ENCODE measurements at regions not wholly inside any gene's neighbourhood (a gene's known extent, or its start where the extent isn't known, plus 50 kb on each side); places are given as distances from the start of the nearest gene placed in this dataset.
"Not testable (repeated sequence)": the region's sequence is repeated elsewhere in the genome, so short reads cannot be mapped to it uniquely, and the experiment has no call there.

DNA sequence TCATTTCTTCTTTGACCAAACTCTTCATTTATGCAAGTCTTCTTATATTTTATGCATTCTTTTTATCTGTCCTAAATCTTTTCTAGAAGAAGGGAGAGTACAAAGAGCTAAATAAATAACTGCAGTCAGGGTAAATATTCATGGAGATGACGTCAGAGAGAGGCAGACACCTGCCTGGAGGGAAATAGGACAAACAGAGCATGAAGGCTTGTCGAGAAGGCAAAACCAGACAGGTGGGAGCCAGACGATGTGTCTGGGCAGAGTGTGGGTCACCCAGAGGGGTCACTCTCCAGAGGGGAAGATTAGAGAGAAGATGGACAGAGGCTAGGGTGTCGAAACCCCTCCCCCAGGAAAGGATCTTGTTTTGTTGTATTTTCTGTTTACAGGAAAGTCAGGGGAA is 78.3 kb upstream of the RPL38 start:
- Histone ChIP-seq H3K4me3 (ENCODE audit: low read length) (no peak overlapping the region), H3K9me3 (replicated peaks; ENCODE audit: control insufficient read depth, low read depth, low read length) (peaks cover 6% of the 10 kb centered on the region), H3K36me3 (ENCODE audit: control insufficient read depth, insufficient read depth, low read length) (no peaks in the 10 kb centered on the region), H3K27ac (ENCODE audit: low read length) (no peak overlapping the region), H3K4me1 (ENCODE audit: control insufficient read depth, insufficient read depth, low read length) (no peaks in the 10 kb centered on the region), H3K27me3 (ENCODE audit: control insufficient read depth, insufficient read depth, low read length) (peaks cover 16% of the 10 kb centered on the region)
- DNase-seq: no peak
- 25% methylated on average over 2 of the region's 4 CpGs for WGBS (ENCODE audit: insufficient coverage)

GRCh38 chr17:74126179-74126900 is 77.1 kb upstream of the RPL38 start:
- 84% methylated on average over 4 of the region's 11 CpGs for WGBS (ENCODE audit: insufficient coverage)

DNA sequence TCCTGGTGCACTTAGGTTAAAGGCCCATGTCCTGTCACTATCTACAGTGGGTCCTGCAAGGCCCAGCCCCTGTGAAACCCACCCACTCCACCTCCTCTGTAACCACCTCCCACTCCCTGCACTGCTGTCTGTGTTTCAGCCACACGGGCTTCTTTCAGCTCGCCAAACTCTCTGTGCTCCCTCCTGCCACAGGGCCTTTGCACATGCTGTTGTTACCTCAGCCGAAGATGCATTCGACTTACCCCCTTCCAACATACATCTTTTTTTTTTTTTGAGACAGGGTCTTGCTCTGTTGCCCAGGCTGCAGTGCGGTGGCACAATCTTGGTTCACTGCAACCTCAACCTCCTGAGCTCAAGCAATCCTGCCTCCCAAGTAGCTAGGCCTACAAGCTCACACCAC is 76.5 kb upstream of the RPL38 start:
- H3K27me3 ChIP-seq (ENCODE audit: control insufficient read depth, insufficient read depth, low read length): peaks cover 16% of the 10 kb centered on the region
- H3K4me3 ChIP-seq (ENCODE audit: low read length): no peak overlapping the region
- DNase-seq: no peak
- H3K4me1 ChIP-seq (ENCODE audit: control insufficient read depth, insufficient read depth, low read length): no peaks in the 10 kb centered on the region
- no peaks in the 10 kb centered on the region for H3K9me3 ChIP-seq (replicated peaks; ENCODE audit: control insufficient read depth, low read depth, low read length)
- no peaks in the 10 kb centered on the region for H3K36me3 ChIP-seq (ENCODE audit: control insufficient read depth, insufficient read depth, low read length)
- no peak overlapping the region for H3K27ac ChIP-seq (ENCODE audit: low read length)
- WGBS (ENCODE audit: insufficient coverage): 98% methylated on average over 5 of the region's 5 CpGs

More at GRCh38 chr17:74126179-74126900, 77.1 kb upstream of the RPL38 start:
- no peak overlapping the region for H3K27ac ChIP-seq (ENCODE audit: low read length)
- peaks cover 18% of the 10 kb centered on the region for H3K27me3 ChIP-seq (ENCODE audit: control insufficient read depth, insufficient read depth, low read length)
- no peaks in the 10 kb centered on the region for H3K4me1 ChIP-seq (ENCODE audit: control insufficient read depth, insufficient read depth, low read length)
- H3K9me3 ChIP-seq (replicated peaks; ENCODE audit: control insufficient read depth, low read depth, low read length): peaks cover 4% of the 10 kb centered on the region
- H3K4me3 ChIP-seq (ENCODE audit: low read length): no peak overlapping the region
- DNase-seq: no peak
- H3K36me3 ChIP-seq (ENCODE audit: control insufficient read depth, insufficient read depth, low read length): no peaks in the 10 kb centered on the region

- 56% methylated on average over 7 of the region's 10 CpGs for WGBS (ENCODE audit: insufficient coverage)
These were observed 74.8 kb upstream of the RPL38 start for GRCh38 chr17:74128456-74129211.

GRCh38 chr17:74129800-74130199 is 73.7 kb upstream of the RPL38 start:
- H3K4me1 ChIP-seq (ENCODE audit: control insufficient read depth, insufficient read depth, low read length); H3K9me3 ChIP-seq (replicated peaks; ENCODE audit: control insufficient read depth, low read depth, low read length); DNase-seq; H3K4me3 ChIP-seq (ENCODE audit: low read length); H3K36me3 ChIP-seq (ENCODE audit: control insufficient read depth, insufficient read depth, low read length); H3K27ac ChIP-seq (ENCODE audit: low read length): not testable (repeated sequence)
- peaks cover 21% of the 10 kb centered on the region for H3K27me3 ChIP-seq (ENCODE audit: control insufficient read depth, insufficient read depth, low read length)
- WGBS (ENCODE audit: insufficient coverage): 29% methylated on average over 6 of the region's 6 CpGs

More at GRCh38 chr17:74128456-74129211, 74.8 kb upstream of the RPL38 start:
- H3K9me3 ChIP-seq (replicated peaks; ENCODE audit: control insufficient read depth, low read depth, low read length): no peaks in the 10 kb centered on the region
- no peak overlapping the region for H3K27ac ChIP-seq (ENCODE audit: low read length)
- DNase-seq: no peak
- H3K4me3 ChIP-seq (ENCODE audit: low read length): no peak overlapping the region
- H3K36me3 ChIP-seq (ENCODE audit: control insufficient read depth, insufficient read depth, low read length): no peaks in the 10 kb centered on the region
- peaks cover 21% of the 10 kb centered on the region for H3K27me3 ChIP-seq (ENCODE audit: control insufficient read depth, insufficient read depth, low read length)
- no peaks in the 10 kb centered on the region for H3K4me1 ChIP-seq (ENCODE audit: control insufficient read depth, insufficient read depth, low read length)

GRCh38 chr17:74130276-74130675 is 73.2 kb upstream of the RPL38 start:
- 71% methylated on average over 6 of the region's 14 CpGs for whole genome bisulfite sequencing (ENCODE audit: insufficient coverage)
- Histone ChIP-seq H3K9me3 (replicated peaks; ENCODE audit: control insufficient read depth, low read depth, low read length) (no peaks in the 10 kb centered on the region), H3K27ac (ENCODE audit: low read length) (no peak overlapping the region), H3K36me3 (ENCODE audit: control insufficient read depth, insufficient read depth, low read length) (no peaks in the 10 kb centered on the region), H3K27me3 (ENCODE audit: control insufficient read depth, insufficient read depth, low read length) (peaks cover 21% of the 10 kb centered on the region), H3K4me1 (ENCODE audit: control insufficient read depth, insufficient read depth, low read length) (no peaks in the 10 kb centered on the region), H3K4me3 (ENCODE audit: low read length) (no peak overlapping the region)
- DNase-seq: no peak

GRCh38 chr17:74130841-74131240 is 72.6 kb upstream of the RPL38 start:
- no peaks in the 10 kb centered on the region for H3K4me1 ChIP-seq (ENCODE audit: control insufficient read depth, insufficient read depth, low read length)
- H3K27ac ChIP-seq (ENCODE audit: low read length): no peak overlapping the region
- H3K36me3 ChIP-seq (ENCODE audit: control insufficient read depth, insufficient read depth, low read length): no peaks in the 10 kb centered on the region
- H3K4me3 ChIP-seq (ENCODE audit: low read length): no peak overlapping the region
- peaks cover 19% of the 10 kb centered on the region for H3K27me3 ChIP-seq (ENCODE audit: control insufficient read depth, insufficient read depth, low read length)
- no peaks in the 10 kb centered on the region for H3K9me3 ChIP-seq (replicated peaks; ENCODE audit: control insufficient read depth, low read depth, low read length)
- 82% methylated on average over 8 of the region's 8 CpGs for WGBS (ENCODE audit: insufficient coverage)
- no peak for DNase-seq

GRCh38 chr17:74132354-74132753 is 71.1 kb upstream of the RPL38 start:
- 74% methylated on average over 2 of the region's 6 CpGs for WGBS (ENCODE audit: insufficient coverage)
- no peak for DNase-seq
- no peaks in the 10 kb centered on the region for H3K9me3 ChIP-seq (replicated peaks; ENCODE audit: control insufficient read depth, low read depth, low read length)
- H3K27ac ChIP-seq (ENCODE audit: low read length): no peak overlapping the region
- no peak overlapping the region for H3K4me3 ChIP-seq (ENCODE audit: low read length)
- H3K4me1 ChIP-seq (ENCODE audit: control insufficient read depth, insufficient read depth, low read length): no peaks in the 10 kb centered on the region
- H3K36me3 ChIP-seq (ENCODE audit: control insufficient read depth, insufficient read depth, low read length): no peaks in the 10 kb centered on the region
- peaks cover 16% of the 10 kb centered on the region for H3K27me3 ChIP-seq (ENCODE audit: control insufficient read depth, insufficient read depth, low read length)

DNA sequence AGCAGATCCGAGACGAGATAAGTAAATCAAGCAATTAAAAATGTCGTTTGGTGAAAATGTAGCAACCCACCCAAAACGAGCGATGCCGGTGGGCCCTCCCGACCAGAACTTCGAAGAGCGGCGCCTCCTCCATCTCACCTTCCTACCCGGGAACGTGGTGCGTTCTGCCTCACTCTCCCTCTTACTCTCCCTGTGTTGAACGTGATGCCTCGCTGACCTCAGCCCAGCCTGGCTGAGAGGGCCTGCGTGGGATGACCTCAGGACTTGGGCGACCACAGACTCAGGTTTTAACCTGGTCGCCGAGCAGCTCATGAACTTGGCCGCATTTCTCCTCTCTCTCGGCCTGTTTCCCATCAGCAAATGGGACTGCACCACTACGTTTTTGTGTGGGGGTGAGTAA is 69.7 kb upstream of the RPL38 start:
- DNase-seq: no peak
- Histone ChIP-seq H3K4me3 (ENCODE audit: low read length) (no peak overlapping the region), H3K9me3 (replicated peaks; ENCODE audit: control insufficient read depth, low read depth, low read length) (no peaks in the 10 kb centered on the region), H3K36me3 (ENCODE audit: control insufficient read depth, insufficient read depth, low read length) (no peaks in the 10 kb centered on the region), H3K27ac (ENCODE audit: low read length) (no peak overlapping the region), H3K4me1 (ENCODE audit: control insufficient read depth, insufficient read depth, low read length) (no peaks in the 10 kb centered on the region), H3K27me3 (ENCODE audit: control insufficient read depth, insufficient read depth, low read length) (peaks cover 17% of the 10 kb centered on the region)
- WGBS (ENCODE audit: insufficient coverage): 78% methylated on average over 17 of the region's 22 CpGs

GRCh38 chr17:74134234-74134633 is 69.2 kb upstream of the RPL38 start:
- H3K4me3 ChIP-seq (ENCODE audit: low read length); H3K36me3 ChIP-seq (ENCODE audit: control insufficient read depth, insufficient read depth, low read length); DNase-seq; H3K4me1 ChIP-seq (ENCODE audit: control insufficient read depth, insufficient read depth, low read length); H3K9me3 ChIP-seq (replicated peaks; ENCODE audit: control insufficient read depth, low read depth, low read length); H3K27ac ChIP-seq (ENCODE audit: low read length): not testable (repeated sequence)
- WGBS (ENCODE audit: insufficient coverage): 42% methylated on average over 2 of the region's 5 CpGs
- peaks cover 16% of the 10 kb centered on the region for H3K27me3 ChIP-seq (ENCODE audit: control insufficient read depth, insufficient read depth, low read length)

All from muscle of leg (tissue), 3 donors.